Brain microvascular endothelial cell (primary cell): ENCODE measurements at regions not wholly inside any gene's neighbourhood (a gene's known extent, or its start where the extent isn't known, plus 50 kb on each side); places are given as distances from the start of the nearest gene placed in this dataset.
"Not testable (repeated sequence)": the region's sequence is repeated elsewhere in the genome, so short reads cannot be mapped to it uniquely, and the experiment has no call there.

Source experiments
- DNase-seq: peaks from one replicate; pipeline ENCODE4 v3.0.0-alpha.2; 2020
- H3K27ac ChIP-seq: fragments of 250-450 bp; sonication (Bioruptor Pico); 2 replicates; pipeline ENCODE4 v1.5.1; 2020; ENCODE audit warnings: mild to moderate bottlenecking, moderate library complexity
- H3K27me3 ChIP-seq: fragments of 250-450 bp; sonication (Bioruptor Pico); replicated peaks from 2 replicates; pipeline ENCODE4 v1.5.1; 2020; ENCODE audit warnings: mild to moderate bottlenecking
- H3K36me3 ChIP-seq: fragments of 250-450 bp; sonication (Bioruptor Pico); replicated peaks from 2 replicates; pipeline ENCODE4 v1.5.1; 2020; ENCODE audit warnings: mild to moderate bottlenecking
- H3K4me3 ChIP-seq: 2 replicates; pipeline ENCODE4 v1.5.1; 2011; ENCODE audit warnings: low read depth, mild to moderate bottlenecking, control low read depth, low read length, moderate library complexity
- CTCF ChIP-seq: IDR thresholded peaks from 2 replicates; pipeline ENCODE4 v1.5.1; 2011; ENCODE audit warnings: low read depth, mild to moderate bottlenecking, moderate library complexity, low read length, control low read depth, inconsistent platforms; ENCODE audit errors: missing control alignments
- in situ Hi-C: cut with HindIII; loops from 2 replicates; pipeline ENCODE4 v1.10.0; 2017; ENCODE audit warnings: low sequenced_read_pairs, low pct_ligation_motif_present

DNA sequence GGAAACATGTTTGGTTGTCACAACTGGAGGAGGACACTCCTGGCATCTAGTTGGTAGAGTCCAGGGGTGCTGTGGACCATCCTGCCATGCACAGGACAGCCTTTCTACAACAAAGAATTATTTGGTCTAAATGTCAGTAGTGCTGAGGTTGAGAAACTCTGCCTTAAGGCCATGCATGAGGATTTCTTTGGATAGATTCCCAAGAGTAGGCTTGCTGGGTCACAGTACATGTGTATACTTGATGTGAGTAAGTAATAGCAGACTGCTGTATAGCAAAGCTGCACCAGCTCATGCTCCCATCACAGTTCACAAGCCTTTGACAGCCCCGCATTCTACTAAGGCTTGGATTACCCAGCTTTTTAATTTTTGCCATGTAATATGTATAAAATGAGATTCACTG lies 151.3 kb downstream of the MFSD1 start:
- no peak for TF ChIP-seq CTCF
- H3K27ac ChIP-seq = no peak overlapping the region
- no peaks in the 10 kb centered on the region for H3K36me3 ChIP-seq
- DNase-seq = no peak
- in situ Hi-C loops = no loop called here
- H3K27me3 ChIP-seq = no peaks in the 10 kb centered on the region
- no peak overlapping the region for H3K4me3 ChIP-seq

DNA sequence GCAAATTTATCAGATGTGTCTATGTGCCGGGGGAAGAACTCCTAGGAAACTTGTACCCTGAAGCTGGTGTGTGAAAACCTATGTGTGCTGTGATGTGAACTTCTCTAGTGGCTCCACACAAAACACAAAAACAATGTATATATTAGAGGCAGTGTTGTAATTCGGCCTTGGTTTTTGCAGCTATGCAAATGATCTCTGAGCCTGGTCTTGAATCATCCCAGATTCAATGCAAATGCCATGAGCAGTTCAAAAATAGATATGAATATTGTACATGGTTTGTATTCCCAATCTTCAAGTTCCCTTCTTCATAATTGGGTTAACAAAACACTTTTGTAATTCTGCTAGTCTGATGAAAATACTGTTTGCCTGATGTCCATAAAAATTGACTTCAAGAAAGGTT lies 152.6 kb downstream of the MFSD1 start:
- Histone ChIP-seq H3K27ac (no peak overlapping the region), H3K27me3 (no peaks in the 10 kb centered on the region), H3K4me3 (no peak overlapping the region), H3K36me3 (no peaks in the 10 kb centered on the region)
- TF ChIP-seq CTCF = no peak
- in situ Hi-C loops = no loop called here
- no peak for DNase-seq

GRCh38 chr3:158957777-158958176 lies 155.9 kb downstream of the MFSD1 start:
- H3K4me3 ChIP-seq, DNase-seq, H3K27ac ChIP-seq, H3K36me3 ChIP-seq, H3K27me3 ChIP-seq, in situ Hi-C loops: not testable (repeated sequence)

DNA sequence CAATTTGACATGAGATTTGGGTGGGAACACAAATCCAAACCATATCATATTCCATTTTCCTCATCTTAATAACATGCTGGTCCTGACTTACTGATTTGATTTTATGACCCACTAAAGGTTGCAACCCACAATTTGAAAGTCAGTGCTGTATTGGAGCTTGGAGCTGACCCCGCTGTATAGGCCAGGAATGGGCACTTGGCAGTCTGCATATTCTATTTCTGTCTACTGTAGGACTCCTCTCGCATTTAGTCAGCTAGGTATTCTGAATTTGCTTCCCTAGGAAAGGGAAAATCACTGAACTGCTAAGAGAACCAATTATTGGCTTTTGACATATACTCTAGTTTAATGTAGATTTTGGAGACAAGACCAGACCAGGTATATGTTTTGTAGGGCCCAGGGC lies 157.0 kb downstream of the MFSD1 start:
- no peak for TF ChIP-seq CTCF
- H3K27ac ChIP-seq = no peak overlapping the region
- in situ Hi-C loops = no loop called here
- no peaks in the 10 kb centered on the region for H3K27me3 ChIP-seq
- no peak for DNase-seq
- no peaks in the 10 kb centered on the region for H3K36me3 ChIP-seq
- H3K4me3 ChIP-seq = no peak overlapping the region

DNA sequence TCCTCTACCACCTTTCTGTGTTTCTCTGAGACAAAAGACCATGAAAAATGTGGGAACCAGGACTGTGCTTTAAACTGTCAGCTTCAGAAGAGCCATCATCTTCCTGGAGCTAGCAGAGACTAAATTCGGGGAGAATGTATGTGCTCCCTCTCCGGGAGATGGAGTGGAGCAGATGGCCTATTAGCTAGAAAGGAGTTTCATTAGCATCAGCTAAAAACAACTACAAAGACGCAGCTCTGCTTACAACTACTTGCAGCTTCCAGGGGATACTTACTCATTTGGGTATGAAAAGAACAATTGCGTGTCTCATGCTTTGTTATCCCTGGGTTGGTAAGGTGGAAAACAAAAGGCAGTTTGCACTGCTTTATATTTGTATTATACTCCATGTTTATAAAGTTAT lies 159.6 kb downstream of the MFSD1 start:
- no peak for DNase-seq
- no peak for TF ChIP-seq CTCF
- no peaks in the 10 kb centered on the region for H3K27me3 ChIP-seq
- in situ Hi-C loops = no loop called here
- no peak overlapping the region for H3K27ac ChIP-seq
- H3K4me3 ChIP-seq = no peak overlapping the region
- no peaks in the 10 kb centered on the region for H3K36me3 ChIP-seq

GRCh38 chr3:158961911-158962310 lies 160.1 kb downstream of the MFSD1 start:
- DNase-seq = no peak
- TF ChIP-seq CTCF = no peak
- in situ Hi-C loops = no loop called here
- no peak overlapping the region for H3K27ac ChIP-seq
- H3K4me3 ChIP-seq = no peak overlapping the region
- no peaks in the 10 kb centered on the region for H3K27me3 ChIP-seq
- H3K36me3 ChIP-seq = no peaks in the 10 kb centered on the region

DNA sequence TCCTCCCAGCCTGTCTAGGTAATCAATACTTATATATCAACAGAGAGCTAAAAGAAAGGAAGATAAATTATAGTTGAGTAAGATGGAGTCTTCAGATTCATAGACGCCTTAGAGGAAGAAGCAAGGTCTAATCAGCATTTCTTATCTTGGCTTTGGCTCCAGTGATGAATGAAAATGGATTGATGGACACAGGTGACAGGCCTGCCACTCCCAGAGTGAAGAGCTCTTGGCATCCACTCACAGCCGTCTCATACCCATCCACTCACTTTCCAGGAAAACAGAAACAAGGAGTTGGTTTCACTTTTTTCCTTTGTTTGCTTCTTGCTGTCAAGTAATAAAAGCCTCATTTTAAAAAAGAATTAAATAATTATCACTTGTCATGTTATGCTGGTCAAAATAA lies 168.2 kb downstream of the MFSD1 start:
- DNase-seq = no peak
- no peak overlapping the region for H3K27ac ChIP-seq
- no peaks in the 10 kb centered on the region for H3K27me3 ChIP-seq
- H3K36me3 ChIP-seq = no peaks in the 10 kb centered on the region
- TF ChIP-seq CTCF = no peak
- H3K4me3 ChIP-seq = no peak overlapping the region
- in situ Hi-C loops = no loop called here
